SK-N-SH (cell line): ENCODE measurements at regions not wholly inside any gene's neighbourhood (a gene's known extent, or its start where the extent isn't known, plus 50 kb on each side); places are given as distances from the start of the nearest gene placed in this dataset.

Experiments
- CTCF ChIA-PET: fragments of 300-600, 350-600 bp; formaldehyde crosslinking; extraction: SDS; loops from one replicate; lab custom pipeline; 2021; lab: Yijun Ruan, JAX
- POLR2A ChIA-PET: fragments of 350-600 bp; sonication (Branson Sonifier 250); formaldehyde crosslinking; extraction: SDS; loops from one replicate; lab custom pipeline; 2020; ENCODE audit warnings: antibody characterized with exemption, inconsistent platforms; lab: Yijun Ruan, JAX
- DNase-seq: peaks from one replicate; pipeline ENCODE4 v3.0.0; 2012
- H2AFZ ChIP-seq: fragments of 200-600 bp; sonication (generic); 2 replicates; pipeline ENCODE4 v1.8.1; 2016; ENCODE audit warnings: antibody characterized with exemption, mild to moderate bottlenecking, low read depth
- H3F3A ChIP-seq: fragments of 200-600 bp; sonication (generic); replicated peaks from 2 replicates; pipeline ENCODE3; 2016; ENCODE audit warnings: antibody characterized with exemption, mild to moderate bottlenecking; ENCODE audit not compliant: insufficient read depth
- H3K27ac ChIP-seq, 2 experiments: fragments of 200-500 bp in 1 of 2; fragments of 200-600 bp in 1 of 2; sonication (Bioruptor generic) in 1 of 2; sonication (generic), shearing (Covaris generic) in 1 of 2; 2 replicates each; pipeline versions ENCODE4 v1.5.1 to v1.6.1; 2014 to 2016; ENCODE audit warnings: low read depth in 2 of 2, inconsistent platforms in 1 of 2, low read length in 1 of 2, mild to moderate bottlenecking in 1 of 2, mixed read lengths in 1 of 2
- H3K27me3 ChIP-seq: fragments of 200-600 bp; sonication (generic), shearing (Covaris generic); 2 replicates; pipeline ENCODE4 v1.6.1; 2016; ENCODE audit warnings: mixed run types; ENCODE audit not compliant: insufficient read depth
- H3K36me3 ChIP-seq, 2 experiments: fragments of 200-500 bp in 1 of 2; fragments of 200-600 bp in 1 of 2; sonication (Bioruptor generic) in 1 of 2; sonication (generic) in 1 of 2; replicated peaks in 1 of 2; 2 replicates each; pipeline versions ENCODE3 to v1.5.1; 2014 to 2016; ENCODE audit warnings: low read length in 1 of 2, mild to moderate bottlenecking in 1 of 2; ENCODE audit not compliant: insufficient read depth in 2 of 2, control insufficient read depth in 1 of 2
- H3K4me1 ChIP-seq, 2 experiments: fragments of 200-500 bp in 1 of 2; fragments of 200-600 bp in 1 of 2; sonication (Bioruptor generic) in 1 of 2; sonication (generic), shearing (Covaris generic) in 1 of 2; 2 replicates each; pipeline versions ENCODE4 v1.5.1 to v1.6.1; 2014 to 2016; ENCODE audit warnings: low read depth in 1 of 2, low read length in 1 of 2, mixed run types in 1 of 2; ENCODE audit not compliant: insufficient read depth in 2 of 2, control insufficient read depth in 1 of 2
- H3K4me2 ChIP-seq: fragments of 200-600 bp; sonication (generic), shearing (Covaris generic); 2 replicates; pipeline ENCODE4 v1.6.1; 2017; ENCODE audit warnings: mixed run types
- H3K4me3 ChIP-seq, 2 experiments: fragments of 200-500 bp in 1 of 2; fragments of 200-600 bp in 1 of 2; sonication (Bioruptor generic) in 1 of 2; sonication (generic), shearing (Covaris generic) in 1 of 2; 2 replicates each; pipeline versions ENCODE4 v1.5.1 to v1.8.1; 2014 to 2016; ENCODE audit warnings: low read depth in 2 of 2, inconsistent platforms in 1 of 2, low read length in 1 of 2, mild to moderate bottlenecking in 1 of 2, mixed read lengths in 1 of 2, moderate library complexity in 1 of 2
- H3K79me2 ChIP-seq: fragments of 200-600 bp; sonication (generic); 2 replicates; pipeline ENCODE4 v1.8.1; 2017; ENCODE audit warnings: mild to moderate bottlenecking; ENCODE audit not compliant: insufficient read depth
- H3K9ac ChIP-seq: fragments of 200-600 bp; sonication (generic); 2 replicates; pipeline ENCODE4 v1.6.1; 2017; ENCODE audit warnings: mixed run types
- H3K9me2 ChIP-seq: fragments of 200-600 bp; sonication (generic); 2 replicates; pipeline ENCODE4 v1.6.1; 2017; ENCODE audit warnings: mixed run types
- H3K9me3 ChIP-seq: fragments of 200-600 bp; sonication (generic); 2 replicates; pipeline ENCODE4 v1.6.1; 2017; ENCODE audit warnings: mixed run types, mild to moderate bottlenecking, moderate library complexity
- H4K20me1 ChIP-seq: fragments of 200-600 bp; sonication (generic); 2 replicates; pipeline ENCODE4 v1.6.1; 2017; ENCODE audit warnings: mild to moderate bottlenecking, mixed run types; ENCODE audit not compliant: insufficient read depth
- EP300 ChIP-seq, 2 experiments: IDR thresholded peaks; 2 replicates each; pipeline versions ENCODE4 v1.4.0 to v1.6.1; 2012; ENCODE audit warnings: borderline replicate concordance in 1 of 2, low read depth in 1 of 2, low read length in 1 of 2
- FOXM1 ChIP-seq: IDR thresholded peaks from 2 replicates; pipeline ENCODE4 v1.4.0; 2012; ENCODE audit warnings: low read depth, mild to moderate bottlenecking
- GABPA ChIP-seq: IDR thresholded peaks from 2 replicates; pipeline ENCODE4 v1.4.0; 2012; ENCODE audit warnings: low read depth, mild to moderate bottlenecking
- GATA2 ChIP-seq: sonication (generic); formaldehyde crosslinking; IDR thresholded peaks from 2 replicates; pipeline ENCODE4 v1.5.0; 2020; ENCODE audit warnings: mild to moderate bottlenecking, missing genetic modification reagents
- MEF2A ChIP-seq: IDR thresholded peaks from 2 replicates; pipeline ENCODE4 v1.4.0; 2012; ENCODE audit warnings: low read depth, borderline replicate concordance
- NRF1 ChIP-seq: IDR thresholded peaks from 2 replicates; pipeline ENCODE4 v1.6.1; 2012; ENCODE audit warnings: low read depth, mild to moderate bottlenecking, low read length
- RAD21 ChIP-seq: IDR thresholded peaks from 2 replicates; pipeline ENCODE4 v1.6.1; 2012; ENCODE audit warnings: mild to moderate bottlenecking, low read length
- RCOR1 ChIP-seq: fragments of 150-350 bp; IDR thresholded peaks from 2 replicates; pipeline ENCODE4 v1.6.1; 2017; ENCODE audit warnings: antibody characterized with exemption, low read length
- RFX5 ChIP-seq: IDR thresholded peaks from 2 replicates; pipeline ENCODE4 v1.6.1; 2012; ENCODE audit warnings: mild to moderate bottlenecking, improper control_type of control experiment, low read length
- SIN3A ChIP-seq: IDR thresholded peaks from 2 replicates; pipeline ENCODE4 v1.6.1; 2012; ENCODE audit warnings: low read depth, mild to moderate bottlenecking, low read length, moderate library complexity, borderline replicate concordance
- SMC3 ChIP-seq: IDR thresholded peaks from 2 replicates; pipeline ENCODE4 v1.6.1; 2012; ENCODE audit warnings: low read depth, low read length, improper control_type of control experiment
- TAF1 ChIP-seq: IDR thresholded peaks from 2 replicates; pipeline ENCODE4 v1.6.1; 2012; ENCODE audit warnings: low read depth, mild to moderate bottlenecking, low read length, moderate library complexity, borderline replicate concordance
- TCF12 ChIP-seq: IDR thresholded peaks from 2 replicates; pipeline ENCODE4 v1.4.0; 2012
- TEAD4 ChIP-seq: IDR thresholded peaks from 2 replicates; pipeline ENCODE4 v1.4.0; 2012; ENCODE audit warnings: mild to moderate bottlenecking, borderline replicate concordance; ENCODE audit not compliant: insufficient read depth
- WGBS: methylation state at CpG from one replicate; pipeline ENCODE4 v1.1.6; 2017; ENCODE audit warnings: low lambda C conversion rate; 5-methylcytosine and 5-hydroxymethylcytosine counted together
- TF ChIP-seq, protein P1 (sequence below): IDR thresholded peaks from 2 replicates; pipeline ENCODE4 v1.6.1; 2012; ENCODE audit warnings: mild to moderate bottlenecking, low read depth, low read length, moderate library complexity
- TF ChIP-seq, protein P2 (sequence below): IDR thresholded peaks from 2 replicates; pipeline ENCODE4 v1.4.0; 2012; ENCODE audit warnings: low read depth, borderline replicate concordance
- TF ChIP-seq, protein P3 (sequence below): fragments of 150-350 bp; IDR thresholded peaks from 2 replicates; pipeline ENCODE4 v1.6.1; 2017; ENCODE audit warnings: antibody characterized with exemption, low read length, low read depth, borderline replicate concordance
- TF ChIP-seq, protein P4 (sequence below): IDR thresholded peaks from 2 replicates; pipeline ENCODE4; 2012

DNA sequence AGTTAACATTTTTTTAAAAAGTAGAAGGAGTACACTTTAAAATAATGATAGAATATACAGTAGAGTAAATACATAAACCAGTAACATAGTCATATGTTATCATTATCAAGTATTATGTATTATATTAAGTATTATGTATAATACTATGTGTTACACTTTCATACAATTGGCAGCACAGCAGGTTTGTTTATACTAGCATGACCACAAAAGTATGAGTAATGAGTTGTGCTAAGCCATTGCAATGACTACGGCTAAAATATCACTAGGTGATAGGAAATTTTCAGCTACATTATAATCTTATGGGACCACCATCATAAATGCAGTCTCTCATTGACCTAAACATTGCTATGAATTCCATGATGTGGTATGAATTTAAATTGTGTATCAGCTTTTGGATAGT lies 506.0 kb downstream of the HTR1A start:
- Histone ChIP-seq H3K9me2 (no peaks in the 10 kb centered on the region), H3K27me3 (no peaks in the 10 kb centered on the region), H4K20me1 (no peaks in the 10 kb centered on the region), H3F3A (no peaks in the 10 kb centered on the region), H3K79me2 (no peaks in the 10 kb centered on the region), H3K4me1 (no peaks in the 10 kb centered on the region), H3K4me3 (no peak overlapping the region), H3K9ac (no peak overlapping the region), H3K9me3 (no peaks in the 10 kb centered on the region), H3K27ac (no peak overlapping the region), H3K36me3 (no peaks in the 10 kb centered on the region), H2AFZ (no peak overlapping the region), H3K4me2 (no peak overlapping the region)
- 40% methylated on average over 1 of the region's 1 CpG for WGBS
- POLR2A ChIA-PET = no interaction called here
- no peak for DNase-seq
- CTCF ChIA-PET = no interaction called here
- no peak for TF ChIP-seq RFX5
- TF ChIP-seq, protein P1, sequence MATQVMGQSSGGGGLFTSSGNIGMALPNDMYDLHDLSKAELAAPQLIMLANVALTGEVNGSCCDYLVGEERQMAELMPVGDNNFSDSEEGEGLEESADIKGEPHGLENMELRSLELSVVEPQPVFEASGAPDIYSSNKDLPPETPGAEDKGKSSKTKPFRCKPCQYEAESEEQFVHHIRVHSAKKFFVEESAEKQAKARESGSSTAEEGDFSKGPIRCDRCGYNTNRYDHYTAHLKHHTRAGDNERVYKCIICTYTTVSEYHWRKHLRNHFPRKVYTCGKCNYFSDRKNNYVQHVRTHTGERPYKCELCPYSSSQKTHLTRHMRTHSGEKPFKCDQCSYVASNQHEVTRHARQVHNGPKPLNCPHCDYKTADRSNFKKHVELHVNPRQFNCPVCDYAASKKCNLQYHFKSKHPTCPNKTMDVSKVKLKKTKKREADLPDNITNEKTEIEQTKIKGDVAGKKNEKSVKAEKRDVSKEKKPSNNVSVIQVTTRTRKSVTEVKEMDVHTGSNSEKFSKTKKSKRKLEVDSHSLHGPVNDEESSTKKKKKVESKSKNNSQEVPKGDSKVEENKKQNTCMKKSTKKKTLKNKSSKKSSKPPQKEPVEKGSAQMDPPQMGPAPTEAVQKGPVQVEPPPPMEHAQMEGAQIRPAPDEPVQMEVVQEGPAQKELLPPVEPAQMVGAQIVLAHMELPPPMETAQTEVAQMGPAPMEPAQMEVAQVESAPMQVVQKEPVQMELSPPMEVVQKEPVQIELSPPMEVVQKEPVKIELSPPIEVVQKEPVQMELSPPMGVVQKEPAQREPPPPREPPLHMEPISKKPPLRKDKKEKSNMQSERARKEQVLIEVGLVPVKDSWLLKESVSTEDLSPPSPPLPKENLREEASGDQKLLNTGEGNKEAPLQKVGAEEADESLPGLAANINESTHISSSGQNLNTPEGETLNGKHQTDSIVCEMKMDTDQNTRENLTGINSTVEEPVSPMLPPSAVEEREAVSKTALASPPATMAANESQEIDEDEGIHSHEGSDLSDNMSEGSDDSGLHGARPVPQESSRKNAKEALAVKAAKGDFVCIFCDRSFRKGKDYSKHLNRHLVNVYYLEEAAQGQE = no peak
- TF ChIP-seq GATA2 (CRISPR knock-in tag) = no peak
- TF ChIP-seq EP300 (IDR thresholded peaks at IDR 0.05; ENCODE audit: borderline replicate concordance in 1 of 2, low read depth in 1 of 2, low read length in 1 of 2) = no peak
- no peak for TF ChIP-seq NRF1
- TF ChIP-seq RCOR1 = no peak
- TF ChIP-seq, protein P2, sequence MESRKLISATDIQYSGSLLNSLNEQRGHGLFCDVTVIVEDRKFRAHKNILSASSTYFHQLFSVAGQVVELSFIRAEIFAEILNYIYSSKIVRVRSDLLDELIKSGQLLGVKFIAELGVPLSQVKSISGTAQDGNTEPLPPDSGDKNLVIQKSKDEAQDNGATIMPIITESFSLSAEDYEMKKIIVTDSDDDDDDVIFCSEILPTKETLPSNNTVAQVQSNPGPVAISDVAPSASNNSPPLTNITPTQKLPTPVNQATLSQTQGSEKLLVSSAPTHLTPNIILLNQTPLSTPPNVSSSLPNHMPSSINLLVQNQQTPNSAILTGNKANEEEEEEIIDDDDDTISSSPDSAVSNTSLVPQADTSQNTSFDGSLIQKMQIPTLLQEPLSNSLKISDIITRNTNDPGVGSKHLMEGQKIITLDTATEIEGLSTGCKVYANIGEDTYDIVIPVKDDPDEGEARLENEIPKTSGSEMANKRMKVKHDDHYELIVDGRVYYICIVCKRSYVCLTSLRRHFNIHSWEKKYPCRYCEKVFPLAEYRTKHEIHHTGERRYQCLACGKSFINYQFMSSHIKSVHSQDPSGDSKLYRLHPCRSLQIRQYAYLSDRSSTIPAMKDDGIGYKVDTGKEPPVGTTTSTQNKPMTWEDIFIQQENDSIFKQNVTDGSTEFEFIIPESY = no peak
- TF ChIP-seq SMC3 = no peak
- TF ChIP-seq SIN3A = no peak
- no peak for TF ChIP-seq TAF1
- TF ChIP-seq MEF2A = no peak
- no peak for TF ChIP-seq TCF12
- TF ChIP-seq, protein P3, sequence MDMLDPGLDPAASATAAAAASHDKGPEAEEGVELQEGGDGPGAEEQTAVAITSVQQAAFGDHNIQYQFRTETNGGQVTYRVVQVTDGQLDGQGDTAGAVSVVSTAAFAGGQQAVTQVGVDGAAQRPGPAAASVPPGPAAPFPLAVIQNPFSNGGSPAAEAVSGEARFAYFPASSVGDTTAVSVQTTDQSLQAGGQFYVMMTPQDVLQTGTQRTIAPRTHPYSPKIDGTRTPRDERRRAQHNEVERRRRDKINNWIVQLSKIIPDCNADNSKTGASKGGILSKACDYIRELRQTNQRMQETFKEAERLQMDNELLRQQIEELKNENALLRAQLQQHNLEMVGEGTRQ = no peak
- no peak for TF ChIP-seq FOXM1
- no peak for TF ChIP-seq RAD21
- no peak for TF ChIP-seq GABPA
- TF ChIP-seq, protein P4, sequence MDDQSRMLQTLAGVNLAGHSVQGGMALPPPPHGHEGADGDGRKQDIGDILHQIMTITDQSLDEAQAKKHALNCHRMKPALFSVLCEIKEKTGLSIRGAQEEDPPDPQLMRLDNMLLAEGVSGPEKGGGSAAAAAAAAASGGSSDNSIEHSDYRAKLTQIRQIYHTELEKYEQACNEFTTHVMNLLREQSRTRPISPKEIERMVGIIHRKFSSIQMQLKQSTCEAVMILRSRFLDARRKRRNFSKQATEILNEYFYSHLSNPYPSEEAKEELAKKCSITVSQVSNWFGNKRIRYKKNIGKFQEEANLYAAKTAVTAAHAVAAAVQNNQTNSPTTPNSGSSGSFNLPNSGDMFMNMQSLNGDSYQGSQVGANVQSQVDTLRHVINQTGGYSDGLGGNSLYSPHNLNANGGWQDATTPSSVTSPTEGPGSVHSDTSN = no peak
- no peak for TF ChIP-seq TEAD4
